OCI-LY3 (cell line): ENCODE measurements at regions not wholly inside any gene's neighbourhood (a gene's known extent, or its start where the extent isn't known, plus 50 kb on each side); places are given as distances from the start of the nearest gene placed in this dataset.
"Not testable (repeated sequence)": the region's sequence is repeated elsewhere in the genome, so short reads cannot be mapped to it uniquely, and the experiment has no call there.

Experiments
- H2AFZ ChIP-seq: fragments of 200-600, 300-600 bp; shearing (Covaris generic); 2 replicates; pipeline ENCODE4 v1.6.0; 2014; ENCODE audit warnings: antibody characterized with exemption, low read depth, low read length
- H3K27ac ChIP-seq: fragments of 200-600, 300-600 bp; sonication (generic); 2 replicates; pipeline ENCODE4 v1.5.1; 2014; ENCODE audit warnings: mild to moderate bottlenecking, low read length, moderate library complexity, mixed read lengths
- H3K27me3 ChIP-seq: fragments of 200-600, 300-600 bp; sonication (generic); 2 replicates; pipeline ENCODE4 v1.6.1; 2014; ENCODE audit warnings: low read depth, low read length, mixed read lengths
- H3K36me3 ChIP-seq: fragments of 200-600, 300-600 bp; sonication (generic); replicated peaks from 2 replicates; pipeline ENCODE3; 2014; ENCODE audit warnings: low read depth, low read length, mixed read lengths
- H3K4me1 ChIP-seq: fragments of 300-600, 200-600 bp; sonication (generic); 2 replicates; pipeline ENCODE4 v1.6.1; 2014; ENCODE audit warnings: low read length, mixed read lengths
- H3K4me2 ChIP-seq: fragments of 200-600, 300-600 bp; sonication (generic); 2 replicates; pipeline ENCODE4 v1.6.1; 2014; ENCODE audit warnings: low read length, mixed read lengths
- H3K4me3 ChIP-seq: fragments of 300-600, 200-600 bp; sonication (generic); 2 replicates; pipeline ENCODE4 v1.5.1; 2014; ENCODE audit warnings: antibody characterized with exemption, mild to moderate bottlenecking, low read length, moderate library complexity
- H3K79me2 ChIP-seq: fragments of 300-600, 200-600 bp; shearing (Covaris generic); 2 replicates; pipeline ENCODE4 v1.6.1; 2014; ENCODE audit warnings: mild to moderate bottlenecking, low read length, mixed read lengths
- H3K9ac ChIP-seq: fragments of 300-600, 200-600 bp; shearing (Covaris generic); 2 replicates; pipeline ENCODE4 v1.6.0; 2014; ENCODE audit warnings: mild to moderate bottlenecking, low read length, moderate library complexity
- H3K9me3 ChIP-seq: fragments of 200-600, 300-600 bp; shearing (Covaris generic); 2 replicates; pipeline ENCODE4 v1.6.1; 2014; ENCODE audit warnings: low read length, mixed read lengths; ENCODE audit not compliant: insufficient read depth
- H4K20me1 ChIP-seq: fragments of 200-600, 300-600 bp; sonication (generic); 2 replicates; pipeline ENCODE4 v1.6.1; 2016; ENCODE audit warnings: low read length, mixed read lengths; ENCODE audit not compliant: insufficient read depth
- CTCF ChIP-seq: fragments of 200-600, 300-600 bp; sonication (generic); IDR thresholded peaks from 2 replicates; pipeline ENCODE4 v1.5.1; 2014; ENCODE audit warnings: antibody characterized with exemption, low read length, low read depth
- EZH2phosphoT487 ChIP-seq: fragments of 200-600 bp; shearing (Covaris generic); IDR thresholded peaks from 2 replicates; pipeline ENCODE4 v1.6.1; 2018; ENCODE audit warnings: antibody characterized with exemption, mixed run types, low read depth

GRCh38 chr17:45668316-45668715 is 115.8 kb upstream of the CRHR1 start:
- H3K79me2 ChIP-seq = no peaks in the 10 kb centered on the region
- no peak for TF ChIP-seq EZH2phosphoT487
- TF ChIP-seq CTCF = no peak
- H3K4me1 ChIP-seq = no peaks in the 10 kb centered on the region
- H2AFZ ChIP-seq = no peak overlapping the region
- no peak overlapping the region for H3K4me2 ChIP-seq
- H3K27me3 ChIP-seq = 0 out of 2 replicates have a peak, but pooled peaks cover 4% of the 10 kb centered on the region
- no peaks in the 10 kb centered on the region for H3K36me3 ChIP-seq
- H4K20me1 ChIP-seq = no peaks in the 10 kb centered on the region
- H3K9ac ChIP-seq = no peak overlapping the region
- H3K27ac ChIP-seq = no peak overlapping the region
- no peaks in the 10 kb centered on the region for H3K9me3 ChIP-seq
- no peak overlapping the region for H3K4me3 ChIP-seq

- Histone ChIP-seq H3K4me2 (no peak overlapping the region), H2AFZ (no peak overlapping the region), H3K79me2 (no peaks in the 10 kb centered on the region)
Observed at GRCh38 chr17:45672301-45672700, 111.8 kb upstream of the CRHR1 start.

DNA sequence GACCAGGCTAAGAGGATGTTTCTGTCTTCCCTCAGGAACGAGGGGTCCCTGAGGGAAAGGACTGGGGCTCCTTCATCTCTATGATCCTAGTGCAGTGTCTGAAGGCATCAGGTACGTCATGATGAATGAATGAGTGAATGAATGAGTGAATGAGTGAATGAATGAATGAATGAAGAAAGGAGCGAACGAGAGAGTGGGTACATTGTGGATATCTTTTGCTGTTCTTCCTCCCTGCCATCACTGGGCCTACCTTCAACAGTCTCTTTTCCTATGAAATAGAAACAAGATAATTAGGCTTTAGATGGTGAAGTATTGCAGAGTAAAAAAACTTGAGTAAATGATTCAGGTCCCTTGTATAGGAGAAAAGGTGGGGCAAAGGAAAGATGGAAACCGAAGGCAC is 111.3 kb upstream of the CRHR1 start:
- Histone ChIP-seq H2AFZ (no peak overlapping the region), H3K9ac (no peak overlapping the region), H3K9me3 (no peaks in the 10 kb centered on the region), H3K27me3 (no peaks in the 10 kb centered on the region), H3K27ac (no peak overlapping the region), H3K36me3 (no peaks in the 10 kb centered on the region), H3K4me1 (no peaks in the 10 kb centered on the region), H3K4me2 (no peak overlapping the region), H4K20me1 (no peaks in the 10 kb centered on the region), H3K4me3 (no peak overlapping the region), H3K79me2 (no peaks in the 10 kb centered on the region)
- no peak for TF ChIP-seq CTCF
- TF ChIP-seq EZH2phosphoT487 = no peak

More at GRCh38 chr17:45672301-45672700, 111.8 kb upstream of the CRHR1 start:
- Histone ChIP-seq H3K9me3 (no peaks in the 10 kb centered on the region), H4K20me1 (no peaks in the 10 kb centered on the region), H3K9ac (no peak overlapping the region), H3K36me3 (no peaks in the 10 kb centered on the region), H3K4me1 (no peaks in the 10 kb centered on the region), H3K27me3 (no peaks in the 10 kb centered on the region), H3K27ac (no peak overlapping the region), H3K4me3 (no peak overlapping the region)
- TF ChIP-seq EZH2phosphoT487 = no peak

- not testable (repeated sequence) for H4K20me1 ChIP-seq, H3K36me3 ChIP-seq, H3K27me3 ChIP-seq, H3K9ac ChIP-seq, H3K79me2 ChIP-seq, H2AFZ ChIP-seq, H3K4me3 ChIP-seq, H3K27ac ChIP-seq, H3K4me1 ChIP-seq, H3K4me2 ChIP-seq, H3K9me3 ChIP-seq
Observed at GRCh38 chr17:45673759-45674158, 110.4 kb upstream of the CRHR1 start.

DNA sequence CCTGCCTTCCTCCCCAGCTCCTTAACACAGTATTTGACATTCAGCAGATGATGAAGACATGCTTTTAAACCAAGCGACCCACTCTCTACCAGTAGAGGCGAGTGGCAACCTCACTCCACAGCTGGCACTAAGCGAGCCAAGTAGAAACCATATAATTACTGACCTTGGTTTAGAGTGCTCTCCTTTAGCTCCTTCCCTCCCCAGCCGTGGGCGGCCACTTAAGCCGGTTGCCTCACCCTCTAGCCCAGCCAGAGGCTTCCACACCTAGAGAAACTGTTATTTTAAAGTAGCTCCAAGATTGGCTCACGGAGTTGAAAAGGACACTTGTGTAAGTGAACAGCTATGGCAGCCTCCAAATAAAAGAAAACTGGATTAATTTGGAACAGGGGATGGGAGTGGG is 109.1 kb upstream of the CRHR1 start:
- Histone ChIP-seq H3K9ac (no peak overlapping the region), H3K79me2 (no peaks in the 10 kb centered on the region)

More for the DNA sequence above, 109.1 kb upstream of the CRHR1 start:
- H3K9me3 ChIP-seq = no peaks in the 10 kb centered on the region
- no peak overlapping the region for H3K27ac ChIP-seq
- H3K4me2 ChIP-seq = no peak overlapping the region
- no peak overlapping the region for H3K4me3 ChIP-seq
- no peaks in the 10 kb centered on the region for H3K36me3 ChIP-seq
- 0 out of 2 replicates have a peak, but pooled peaks cover 7% of the 10 kb centered on the region for H3K27me3 ChIP-seq
- H3K4me1 ChIP-seq = no peaks in the 10 kb centered on the region
- H4K20me1 ChIP-seq = no peaks in the 10 kb centered on the region
- H2AFZ ChIP-seq = no peak overlapping the region
- no peak for TF ChIP-seq CTCF
- TF ChIP-seq EZH2phosphoT487 = no peak
